NOMO-1 (cell line): ENCODE measurements at regions not wholly inside any gene's neighbourhood (a gene's known extent, or its start where the extent isn't known, plus 50 kb on each side); places are given as distances from the start of the nearest gene placed in this dataset.

Experiments used
- DNase-seq, 2 experiments: peaks; one replicate each; lab custom pipeline; 2025; ENCODE audit not compliant: unreplicated experiment in 2 of 2; lab: John Stamatoyannopoulos, UW

- DNase-seq: no peak
These were observed 1375.0 kb upstream of the ADGRL3 start for GRCh38 chr4:59825104-59825503.

GRCh38 chr4:59831746-59832145 is 1368.4 kb upstream of the ADGRL3 start:
- no peak for DNase-seq

GRCh38 chr4:59834943-59835342 is 1365.2 kb upstream of the ADGRL3 start:
- no peak for DNase-seq

GRCh38 chr4:59837751-59838150 is 1362.4 kb upstream of the ADGRL3 start:
- no peak for DNase-seq

DNA sequence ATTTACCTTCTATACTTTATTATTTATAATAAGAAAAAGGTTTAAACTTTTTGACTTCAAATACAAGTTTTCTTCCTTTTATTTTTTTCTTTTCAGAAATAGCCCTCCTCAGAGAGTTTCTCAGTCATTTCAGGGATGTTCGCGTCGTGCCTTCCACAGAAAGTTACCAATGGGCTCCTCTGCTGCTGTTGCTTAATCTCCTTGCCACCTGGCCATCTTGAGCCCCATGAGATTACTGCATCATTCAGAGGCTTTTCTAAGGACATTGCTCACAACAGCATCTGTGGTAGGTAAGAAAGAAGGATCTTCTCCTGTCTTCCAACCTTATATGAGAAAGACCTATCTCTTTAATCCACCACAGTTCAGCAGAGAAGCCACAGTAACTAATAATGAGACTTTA is 1361.9 kb upstream of the ADGRL3 start:
- DNase-seq: no peak

DNA sequence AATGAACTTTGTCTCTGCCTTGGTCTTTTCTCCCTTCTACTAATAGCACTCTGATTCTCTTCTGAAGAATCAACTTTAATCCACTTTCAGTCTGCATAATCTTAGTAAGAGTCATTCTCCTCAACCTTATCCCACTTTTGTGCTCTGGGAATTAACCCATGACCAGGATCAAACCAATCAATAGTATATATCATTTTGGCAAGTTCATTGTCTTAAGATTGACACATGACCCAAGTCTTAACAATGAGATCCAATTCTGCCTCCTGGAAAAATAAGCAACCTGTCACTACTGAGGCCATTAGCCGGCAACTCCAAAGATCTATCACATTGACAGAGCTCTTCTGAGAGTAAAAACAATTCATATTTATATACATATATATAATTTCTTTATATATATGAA is 1358.4 kb upstream of the ADGRL3 start:
- no peak for DNase-seq

DNA sequence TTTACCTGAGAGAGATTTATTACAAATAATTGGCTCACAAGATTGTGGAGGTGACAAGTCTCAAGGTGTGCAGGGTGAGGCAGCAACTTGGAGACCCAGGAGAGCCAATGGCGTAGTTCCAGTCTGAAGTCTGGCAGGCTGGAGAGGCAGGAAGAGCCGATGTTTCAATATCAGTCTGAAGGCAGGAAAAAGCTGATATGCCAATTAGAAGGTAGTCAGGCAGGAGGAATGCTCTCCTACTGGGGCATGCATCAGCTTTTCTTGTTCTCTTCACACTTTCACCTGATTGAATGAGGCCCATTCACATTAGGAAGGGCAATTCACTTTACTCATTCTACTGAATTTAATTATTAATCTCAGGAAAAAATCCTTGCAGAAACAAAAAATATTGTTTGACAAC is 1351.7 kb upstream of the ADGRL3 start:
- no peak for DNase-seq

- no peak for DNase-seq
These were observed 1344.3 kb upstream of the ADGRL3 start for GRCh38 chr4:59855630-59856352.

- DNase-seq: no peak
These were observed 1331.1 kb upstream of the ADGRL3 start for GRCh38 chr4:59869056-59869455.

GRCh38 chr4:59869559-59869958 is 1330.6 kb upstream of the ADGRL3 start:
- DNase-seq: no peak

DNA sequence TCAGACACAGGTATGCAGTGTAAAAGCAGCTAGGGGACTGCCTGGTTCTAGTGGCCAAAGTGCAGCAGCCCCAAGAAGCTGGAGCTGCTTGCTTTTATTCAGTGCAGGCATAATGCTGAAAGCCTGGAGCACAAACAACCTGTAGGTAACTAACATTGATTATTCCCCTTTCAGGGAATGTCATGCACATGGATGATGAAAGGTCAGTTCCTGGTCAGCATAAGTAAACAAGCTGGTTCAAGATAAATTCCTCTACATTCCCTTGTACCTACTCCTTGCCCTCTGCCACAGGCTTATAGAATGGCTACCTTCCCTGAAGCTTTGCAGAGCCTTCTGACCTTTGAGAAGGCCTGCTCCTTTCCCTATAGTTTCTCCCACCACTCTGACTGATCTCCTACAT is 1318.5 kb upstream of the ADGRL3 start:
- no peak for DNase-seq

- DNase-seq: no peak
These were observed 1295.8 kb upstream of the ADGRL3 start for GRCh38 chr4:59904331-59904730.

DNA sequence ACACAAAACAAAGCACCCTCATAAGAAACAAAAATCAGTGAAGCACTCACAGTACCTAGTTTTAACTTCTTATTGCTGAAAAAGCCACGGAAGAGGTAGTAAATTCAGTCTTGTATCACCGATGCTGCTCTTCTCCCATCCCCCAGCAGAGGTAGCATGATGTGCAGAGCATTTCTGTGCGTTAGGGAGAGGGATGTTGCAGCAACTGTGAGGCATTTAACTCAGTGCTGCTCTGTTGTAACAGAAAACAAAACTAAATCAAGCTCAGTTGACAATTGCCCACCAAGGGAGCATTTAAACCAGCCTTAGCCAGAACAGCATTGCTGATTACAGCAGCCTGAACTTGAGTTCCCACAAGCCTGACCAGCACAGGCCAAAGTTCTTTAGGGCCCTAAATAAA is 1279.7 kb upstream of the ADGRL3 start:
- DNase-seq: no peak

DNA sequence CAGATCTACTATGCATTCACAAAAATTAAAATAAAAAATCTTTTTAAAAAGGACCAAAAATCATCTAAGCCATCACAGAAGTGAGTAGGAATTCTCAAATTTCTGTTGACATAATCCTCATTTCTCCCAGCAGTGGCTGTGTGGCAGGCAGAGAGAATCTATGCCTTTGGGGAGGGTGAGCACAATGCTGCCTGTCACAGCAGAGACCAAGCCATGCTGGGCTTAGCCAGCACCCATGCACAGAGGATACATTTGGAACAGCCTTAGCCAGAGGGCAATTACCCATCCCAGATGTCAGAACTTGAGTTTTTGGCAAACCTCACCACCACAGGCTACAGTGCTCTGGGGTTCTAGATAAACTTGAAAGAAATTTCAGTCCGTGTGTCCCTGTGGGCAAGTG is 1274.8 kb upstream of the ADGRL3 start:
- no peak for DNase-seq

- no peak for DNase-seq
These were observed 1263.6 kb upstream of the ADGRL3 start for GRCh38 chr4:59936566-59936965.

DNA sequence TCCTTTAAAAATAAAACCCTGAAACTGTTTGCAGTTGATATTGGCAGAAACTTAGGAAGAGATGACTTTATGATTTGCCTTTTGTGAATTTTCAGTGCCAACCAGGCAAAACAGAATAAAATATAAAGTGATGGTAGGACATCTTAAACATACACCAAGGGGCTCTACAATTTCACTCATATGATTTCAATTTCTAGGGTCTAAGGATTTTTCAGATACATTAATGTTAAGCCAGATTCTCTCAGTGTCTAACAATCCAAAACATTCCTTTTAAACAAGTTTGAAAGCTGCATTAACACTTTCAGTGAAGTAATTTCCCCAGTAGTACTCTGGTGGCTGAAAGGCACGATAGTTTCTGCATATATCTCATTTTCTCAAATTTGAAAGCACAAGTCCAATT is 1262.0 kb upstream of the ADGRL3 start:
- DNase-seq: no peak

- DNase-seq: no peak
These were observed 1254.8 kb upstream of the ADGRL3 start for GRCh38 chr4:59945277-59945676.

GRCh38 chr4:59945716-59946115 is 1254.4 kb upstream of the ADGRL3 start:
- DNase-seq: no peak

- DNase-seq: no peak
These were observed 1243.8 kb upstream of the ADGRL3 start for GRCh38 chr4:59956366-59956765.

GRCh38 chr4:59960143-59960542 is 1240.0 kb upstream of the ADGRL3 start:
- DNase-seq: no peak

- DNase-seq: no peak
These were observed 1233.4 kb upstream of the ADGRL3 start for GRCh38 chr4:59966758-59967157.

DNA sequence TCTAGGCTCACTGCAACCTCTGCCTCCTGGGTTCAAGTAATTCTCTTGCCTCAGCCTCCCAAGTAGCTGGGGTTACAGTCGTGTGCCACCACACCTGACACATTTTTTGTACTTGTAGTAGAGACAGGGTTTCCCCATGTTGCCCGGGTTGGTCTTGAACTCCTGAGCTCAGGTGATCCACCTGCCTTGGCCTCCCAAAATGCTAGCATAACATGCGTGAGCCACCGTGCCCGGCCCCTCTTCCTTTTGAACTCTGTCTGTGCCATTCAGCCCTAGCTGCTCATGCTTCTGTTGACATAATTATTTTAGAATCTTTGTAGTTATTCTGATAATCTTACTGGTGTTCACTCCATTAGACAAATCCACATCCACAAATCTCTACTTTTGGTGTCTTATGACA is 1231.3 kb upstream of the ADGRL3 start:
- no peak for DNase-seq

DNA sequence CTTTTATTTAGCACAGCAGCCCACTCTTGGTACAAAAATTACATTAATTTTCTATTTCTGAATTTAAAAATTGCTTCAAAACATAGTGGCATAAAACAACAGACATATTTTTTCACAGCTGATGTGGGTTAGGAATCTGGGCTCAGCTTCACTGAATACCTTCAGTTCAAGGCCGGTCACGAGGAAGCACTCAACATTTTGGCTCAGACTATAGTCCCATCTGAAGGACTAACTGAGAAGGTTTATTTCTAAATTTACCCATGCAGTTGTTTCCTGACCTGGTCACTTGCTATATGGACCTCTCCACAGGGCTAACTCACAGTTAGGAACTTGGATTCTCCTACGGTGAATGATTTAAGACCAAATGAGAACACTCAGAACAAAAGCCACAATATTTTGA is 1230.2 kb upstream of the ADGRL3 start:
- DNase-seq: no peak
